HL-60 (cell line): ENCODE measurements at regions not wholly inside any gene's neighbourhood (a gene's known extent, or its start where the extent isn't known, plus 50 kb on each side); places are given as distances from the start of the nearest gene placed in this dataset.

Source experiments
- GABPA ChIP-seq: IDR thresholded peaks from 2 replicates; pipeline ENCODE4 v1.6.1; 2012; ENCODE audit warnings: low read depth
- POLR2AphosphoS5 ChIP-seq: IDR thresholded peaks from 2 replicates; pipeline ENCODE4 v1.6.1; 2012; ENCODE audit warnings: low read depth
- SPI1 ChIP-seq: IDR thresholded peaks from 2 replicates; pipeline ENCODE4 v1.6.1; 2012; ENCODE audit warnings: low read depth, mild to moderate bottlenecking, borderline replicate concordance
- TF ChIP-seq, protein P1 (sequence below): IDR thresholded peaks from one replicate; pipeline ENCODE4 v1.5.1; 2011; ENCODE audit warnings: low read length, control low read depth, inconsistent platforms; ENCODE audit not compliant: insufficient read depth
- TF ChIP-seq, protein P2 (sequence below): IDR thresholded peaks from 2 replicates; pipeline ENCODE4 v1.6.1; 2012; ENCODE audit warnings: low read depth; ENCODE audit not compliant: insufficient replicate concordance

DNA sequence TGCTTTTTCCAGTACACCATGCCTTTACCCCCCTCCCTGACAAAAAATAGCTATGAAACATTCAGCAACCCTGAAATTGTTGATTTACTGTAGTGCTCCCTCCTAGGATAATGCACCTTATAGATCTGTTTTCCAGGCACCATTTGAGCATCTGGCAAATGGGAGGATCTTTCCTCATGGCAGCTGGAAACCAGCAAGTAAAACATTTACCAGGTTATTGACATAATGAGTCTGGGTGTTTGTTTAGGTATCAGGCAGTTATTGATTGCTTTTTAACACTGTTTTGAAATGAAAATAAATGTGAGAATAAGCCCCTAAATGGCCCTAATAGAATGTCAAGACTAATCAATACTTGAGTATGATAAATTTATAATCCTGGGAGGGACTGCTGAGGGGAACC, 57.3 kb upstream of the KLF4 start:
- TF ChIP-seq, protein P1, sequence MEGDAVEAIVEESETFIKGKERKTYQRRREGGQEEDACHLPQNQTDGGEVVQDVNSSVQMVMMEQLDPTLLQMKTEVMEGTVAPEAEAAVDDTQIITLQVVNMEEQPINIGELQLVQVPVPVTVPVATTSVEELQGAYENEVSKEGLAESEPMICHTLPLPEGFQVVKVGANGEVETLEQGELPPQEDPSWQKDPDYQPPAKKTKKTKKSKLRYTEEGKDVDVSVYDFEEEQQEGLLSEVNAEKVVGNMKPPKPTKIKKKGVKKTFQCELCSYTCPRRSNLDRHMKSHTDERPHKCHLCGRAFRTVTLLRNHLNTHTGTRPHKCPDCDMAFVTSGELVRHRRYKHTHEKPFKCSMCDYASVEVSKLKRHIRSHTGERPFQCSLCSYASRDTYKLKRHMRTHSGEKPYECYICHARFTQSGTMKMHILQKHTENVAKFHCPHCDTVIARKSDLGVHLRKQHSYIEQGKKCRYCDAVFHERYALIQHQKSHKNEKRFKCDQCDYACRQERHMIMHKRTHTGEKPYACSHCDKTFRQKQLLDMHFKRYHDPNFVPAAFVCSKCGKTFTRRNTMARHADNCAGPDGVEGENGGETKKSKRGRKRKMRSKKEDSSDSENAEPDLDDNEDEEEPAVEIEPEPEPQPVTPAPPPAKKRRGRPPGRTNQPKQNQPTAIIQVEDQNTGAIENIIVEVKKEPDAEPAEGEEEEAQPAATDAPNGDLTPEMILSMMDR, result no peak
- no peak for TF ChIP-seq POLR2AphosphoS5
- TF ChIP-seq, protein P2, sequence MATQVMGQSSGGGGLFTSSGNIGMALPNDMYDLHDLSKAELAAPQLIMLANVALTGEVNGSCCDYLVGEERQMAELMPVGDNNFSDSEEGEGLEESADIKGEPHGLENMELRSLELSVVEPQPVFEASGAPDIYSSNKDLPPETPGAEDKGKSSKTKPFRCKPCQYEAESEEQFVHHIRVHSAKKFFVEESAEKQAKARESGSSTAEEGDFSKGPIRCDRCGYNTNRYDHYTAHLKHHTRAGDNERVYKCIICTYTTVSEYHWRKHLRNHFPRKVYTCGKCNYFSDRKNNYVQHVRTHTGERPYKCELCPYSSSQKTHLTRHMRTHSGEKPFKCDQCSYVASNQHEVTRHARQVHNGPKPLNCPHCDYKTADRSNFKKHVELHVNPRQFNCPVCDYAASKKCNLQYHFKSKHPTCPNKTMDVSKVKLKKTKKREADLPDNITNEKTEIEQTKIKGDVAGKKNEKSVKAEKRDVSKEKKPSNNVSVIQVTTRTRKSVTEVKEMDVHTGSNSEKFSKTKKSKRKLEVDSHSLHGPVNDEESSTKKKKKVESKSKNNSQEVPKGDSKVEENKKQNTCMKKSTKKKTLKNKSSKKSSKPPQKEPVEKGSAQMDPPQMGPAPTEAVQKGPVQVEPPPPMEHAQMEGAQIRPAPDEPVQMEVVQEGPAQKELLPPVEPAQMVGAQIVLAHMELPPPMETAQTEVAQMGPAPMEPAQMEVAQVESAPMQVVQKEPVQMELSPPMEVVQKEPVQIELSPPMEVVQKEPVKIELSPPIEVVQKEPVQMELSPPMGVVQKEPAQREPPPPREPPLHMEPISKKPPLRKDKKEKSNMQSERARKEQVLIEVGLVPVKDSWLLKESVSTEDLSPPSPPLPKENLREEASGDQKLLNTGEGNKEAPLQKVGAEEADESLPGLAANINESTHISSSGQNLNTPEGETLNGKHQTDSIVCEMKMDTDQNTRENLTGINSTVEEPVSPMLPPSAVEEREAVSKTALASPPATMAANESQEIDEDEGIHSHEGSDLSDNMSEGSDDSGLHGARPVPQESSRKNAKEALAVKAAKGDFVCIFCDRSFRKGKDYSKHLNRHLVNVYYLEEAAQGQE, result no peak
- no peak for TF ChIP-seq SPI1
- no peak for TF ChIP-seq GABPA
